ENCODE measurements at regions not wholly inside any gene's neighbourhood (a gene's known extent, or its start where the extent isn't known, plus 50 kb on each side); places are given as distances from the start of the nearest gene placed in this dataset.
A peak's percentile ranks its signal among the peaks of the same experiment; 100 is the strongest.

GRCh38 chr20:51097351-51098120 lies 74.6 kb upstream of the KCNG1 start:
- no peak for DNase-seq (ENCODE audit: low read depth, low spot score)

GRCh38 chr20:51096582-51097267 lies 73.8 kb upstream of the KCNG1 start:
- DNase-seq (ENCODE audit: low read depth, low spot score): no peak

GRCh38 chr20:51095633-51096521 lies 73.0 kb upstream of the KCNG1 start:
- no peak for DNase-seq (ENCODE audit: low read depth, low spot score)

DNA sequence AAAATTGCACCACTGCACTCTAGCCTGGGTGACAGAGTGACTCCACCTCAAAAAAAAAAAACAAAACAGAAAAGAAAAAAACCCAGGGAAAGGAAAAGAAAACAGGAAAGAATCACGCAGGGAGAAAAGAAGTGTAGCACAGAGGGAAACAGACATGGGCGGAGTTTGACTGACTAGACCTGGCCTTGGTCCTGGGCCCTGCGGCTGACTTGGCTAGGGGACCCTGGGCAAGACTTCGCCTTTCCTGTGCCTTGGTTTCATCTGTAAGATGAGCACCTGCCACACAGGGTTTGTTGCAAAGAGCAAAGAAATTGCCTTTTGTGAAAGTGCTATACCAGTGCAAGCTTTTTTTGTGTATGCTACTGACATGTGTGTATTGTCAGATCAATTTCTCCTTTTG lies 71.3 kb upstream of the KCNG1 start:
- DNase-seq (ENCODE audit: low read depth, low spot score): peak; percentile 33

- DNase-seq (ENCODE audit: low read depth, low spot score): peak; percentile 50
Observed at GRCh38 chr20:51093240-51093763, 70.4 kb upstream of the KCNG1 start.

DNA sequence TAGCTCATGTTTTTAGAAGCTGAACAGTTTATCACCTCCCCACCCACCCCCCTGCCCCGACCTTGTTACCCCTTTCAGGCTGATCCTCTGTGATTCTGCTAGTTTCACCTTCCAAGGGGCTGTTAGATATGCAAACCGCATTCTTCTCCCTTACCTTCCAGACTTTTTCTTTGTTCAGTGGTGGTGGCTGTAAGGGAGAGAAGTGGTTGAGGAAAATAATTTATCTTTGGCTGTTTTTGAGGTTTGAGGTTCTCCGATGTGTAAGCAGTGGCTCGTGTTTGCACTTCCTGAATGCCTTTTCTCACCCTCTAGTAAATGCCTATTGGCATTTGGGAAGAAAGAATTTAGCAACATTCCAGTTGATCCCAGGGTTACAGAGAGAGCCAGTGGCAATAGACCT lies 69.4 kb upstream of the KCNG1 start:
- DNase-seq (ENCODE audit: low read depth, low spot score): peak; percentile 56

GRCh38 chr20:51091406-51092195 lies 68.7 kb upstream of the KCNG1 start:
- peak; percentile 52 for DNase-seq (ENCODE audit: low read depth, low spot score)

DNA sequence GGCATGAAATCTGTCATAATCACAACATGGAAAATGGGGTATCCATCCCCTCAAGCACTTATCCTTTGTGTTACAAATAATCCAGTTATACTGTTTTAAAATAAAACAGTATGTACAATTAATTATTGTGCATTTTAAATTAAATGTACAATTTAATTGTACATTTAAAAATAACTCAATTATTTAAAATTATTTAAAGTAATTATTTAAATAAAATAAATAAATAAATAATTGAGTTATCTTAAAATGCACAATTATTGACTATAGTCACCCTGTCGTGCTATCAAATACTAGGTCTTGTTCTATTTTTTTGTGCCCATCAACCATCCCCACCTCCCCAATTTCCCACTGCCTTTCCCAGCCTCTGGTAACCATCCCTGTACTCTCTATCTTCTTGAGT lies 66.9 kb upstream of the KCNG1 start:
- no peak for DNase-seq (ENCODE audit: low read depth, low spot score)

GRCh38 chr20:51089272-51089781 lies 66.4 kb upstream of the KCNG1 start:
- no peak for DNase-seq (ENCODE audit: low read depth, low spot score)

- DNase-seq (ENCODE audit: low read depth, low spot score): no peak
Observed at GRCh38 chr20:51087266-51087665, 64.4 kb upstream of the KCNG1 start.

GRCh38 chr20:51085769-51086168 lies 62.9 kb upstream of the KCNG1 start:
- DNase-seq (ENCODE audit: low read depth, low spot score): no peak

DNA sequence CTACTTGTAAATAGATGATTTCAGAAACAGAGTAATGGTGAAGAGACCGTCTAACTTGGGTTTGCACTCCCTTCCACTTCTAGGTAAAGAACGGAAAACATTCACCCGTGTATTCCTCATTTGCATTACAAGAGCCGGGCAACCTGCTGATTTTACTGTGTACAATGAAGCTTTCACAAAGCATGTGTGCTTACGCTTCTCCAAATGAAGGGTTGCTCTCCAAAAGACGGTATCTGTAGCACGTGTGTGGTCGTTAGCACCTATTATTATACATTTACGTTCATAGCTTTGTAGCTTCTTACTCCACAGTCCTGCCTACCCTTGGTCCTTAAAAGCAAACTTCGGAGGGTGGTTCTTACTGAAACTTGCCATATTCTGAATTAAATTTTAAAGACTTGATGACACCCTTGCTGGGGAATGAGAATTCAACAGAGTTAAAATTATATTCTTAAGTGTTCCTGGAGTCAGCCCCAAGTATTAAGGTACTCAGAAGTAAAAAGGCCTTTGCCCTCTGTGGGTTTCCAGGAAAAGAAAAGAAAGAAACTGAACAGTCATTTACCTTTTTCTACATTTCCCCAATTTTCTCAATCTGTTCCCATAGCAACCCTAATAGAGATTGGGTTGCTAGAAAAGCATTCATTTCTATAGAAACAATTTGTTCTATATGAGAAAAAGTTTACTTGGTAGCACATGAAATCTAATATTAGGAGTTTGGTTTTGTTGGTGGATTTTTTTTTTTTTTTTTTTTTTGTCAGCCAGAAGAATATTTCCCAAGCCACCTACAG lies 61.9 kb upstream of the KCNG1 start:
- DNase-seq (ENCODE audit: low read depth, low spot score): no peak

GRCh38 chr20:51083447-51083846 lies 60.5 kb upstream of the KCNG1 start:
- DNase-seq (ENCODE audit: low read depth, low spot score): no peak

- DNase-seq (ENCODE audit: low read depth, low spot score): no peak
Observed at GRCh38 chr20:51082988-51083387, 60.1 kb upstream of the KCNG1 start.

GRCh38 chr20:51080516-51080915 lies 57.6 kb upstream of the KCNG1 start:
- DNase-seq (ENCODE audit: low read depth, low spot score): no peak

DNA sequence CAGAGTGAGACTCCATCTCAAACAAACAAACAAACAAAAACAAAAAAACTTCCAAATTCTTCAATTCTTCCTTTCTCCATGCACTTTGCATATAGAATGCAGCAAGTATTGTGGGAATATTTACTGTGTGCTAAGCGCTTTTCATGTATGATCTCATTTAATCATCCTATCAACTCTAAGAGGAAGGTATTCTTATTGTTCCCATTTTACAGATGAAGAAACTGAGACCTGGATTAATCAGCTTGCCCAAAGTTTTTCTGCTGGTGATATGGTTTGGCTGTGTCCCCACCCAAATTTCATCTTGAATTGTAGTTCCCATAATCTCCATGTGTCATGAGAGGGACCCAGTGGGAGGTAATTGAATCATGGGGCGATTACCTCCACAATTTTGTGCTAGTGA lies 56.6 kb upstream of the KCNG1 start:
- DNase-seq (ENCODE audit: low read depth, low spot score): no peak

DNA sequence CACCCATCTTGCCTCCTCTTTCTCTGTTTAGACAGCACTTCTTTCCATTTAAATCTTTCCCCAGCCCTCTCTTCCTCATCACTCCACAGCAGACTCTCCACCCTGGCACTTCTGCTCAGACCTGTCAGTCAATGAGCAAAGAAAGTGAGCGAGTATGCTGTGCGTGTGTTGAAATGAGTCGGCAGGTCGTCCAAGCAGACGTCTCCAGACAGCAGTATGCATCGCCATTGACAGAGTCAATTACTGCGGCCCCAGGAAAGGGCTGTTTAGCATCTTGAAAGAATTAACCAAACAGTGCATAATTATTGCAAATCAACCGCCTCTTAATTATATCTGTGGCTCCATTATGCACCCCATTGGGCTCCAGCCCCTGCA lies 54.8 kb upstream of the KCNG1 start:
- no peak for DNase-seq (ENCODE audit: low read depth, low spot score)

GRCh38 chr20:51076786-51077685 lies 54.1 kb upstream of the KCNG1 start:
- no peak for DNase-seq (ENCODE audit: low read depth, low spot score)

- no peak for DNase-seq (ENCODE audit: low read depth, low spot score)
Observed at GRCh38 chr20:51074062-51074461, 51.2 kb upstream of the KCNG1 start.
